Thyroid gland (tissue), 4 donors: ENCODE measurements at regions not wholly inside any gene's neighbourhood (a gene's known extent, or its start where the extent isn't known, plus 50 kb on each side); places are given as distances from the start of the nearest gene placed in this dataset.

Experiments used
- POLR2A ChIP-seq, 2 donors: fragments of 450-650 bp; IDR thresholded peaks; one replicate each; pipeline ENCODE4 v1.6.1; 2017; ENCODE audit warnings: antibody characterized with exemption in 2 of 2, mild to moderate bottlenecking in 2 of 2, moderate library complexity in 1 of 2
- TF ChIP-seq, protein P1 (sequence below), 6 experiments: fragments of 200-600 bp in 3 of 6; fragments of 450-650 bp in 3 of 6; sonication (generic) in 3 of 6; IDR thresholded peaks; one replicate each; pipeline ENCODE4 v1.5.1; 2016 to 2019; ENCODE audit warnings: antibody characterized with exemption in 6 of 6, mild to moderate bottlenecking in 2 of 6, inconsistent platforms in 1 of 6, moderate library complexity in 1 of 6

DNA sequence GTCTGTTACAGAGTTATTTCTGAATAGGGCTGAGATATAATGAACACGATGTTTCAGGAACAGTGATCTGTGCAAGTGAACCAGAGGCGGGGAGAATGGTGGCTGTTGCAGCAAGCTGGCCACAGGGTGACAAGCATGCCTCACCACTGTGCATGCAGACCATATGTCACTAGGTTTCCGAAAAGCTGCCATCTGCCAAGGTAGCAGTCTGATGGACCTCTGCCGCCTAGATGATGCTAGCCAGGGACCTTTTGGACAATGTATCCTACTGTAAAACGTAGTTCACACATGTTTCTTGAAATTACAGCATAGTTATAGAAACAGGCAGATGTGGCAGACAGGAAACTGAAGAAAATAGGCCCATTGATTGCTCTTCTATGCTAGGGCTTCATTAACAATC lies 204.2 kb upstream of the RRP15 start:
- TF ChIP-seq, protein P1, sequence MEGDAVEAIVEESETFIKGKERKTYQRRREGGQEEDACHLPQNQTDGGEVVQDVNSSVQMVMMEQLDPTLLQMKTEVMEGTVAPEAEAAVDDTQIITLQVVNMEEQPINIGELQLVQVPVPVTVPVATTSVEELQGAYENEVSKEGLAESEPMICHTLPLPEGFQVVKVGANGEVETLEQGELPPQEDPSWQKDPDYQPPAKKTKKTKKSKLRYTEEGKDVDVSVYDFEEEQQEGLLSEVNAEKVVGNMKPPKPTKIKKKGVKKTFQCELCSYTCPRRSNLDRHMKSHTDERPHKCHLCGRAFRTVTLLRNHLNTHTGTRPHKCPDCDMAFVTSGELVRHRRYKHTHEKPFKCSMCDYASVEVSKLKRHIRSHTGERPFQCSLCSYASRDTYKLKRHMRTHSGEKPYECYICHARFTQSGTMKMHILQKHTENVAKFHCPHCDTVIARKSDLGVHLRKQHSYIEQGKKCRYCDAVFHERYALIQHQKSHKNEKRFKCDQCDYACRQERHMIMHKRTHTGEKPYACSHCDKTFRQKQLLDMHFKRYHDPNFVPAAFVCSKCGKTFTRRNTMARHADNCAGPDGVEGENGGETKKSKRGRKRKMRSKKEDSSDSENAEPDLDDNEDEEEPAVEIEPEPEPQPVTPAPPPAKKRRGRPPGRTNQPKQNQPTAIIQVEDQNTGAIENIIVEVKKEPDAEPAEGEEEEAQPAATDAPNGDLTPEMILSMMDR (IDR thresholded peaks at IDR 0.05), result no peak
- TF ChIP-seq POLR2A (IDR thresholded peaks at IDR 0.05), result no peak
